Panc1 (cell line): ENCODE measurements at regions not wholly inside any gene's neighbourhood (a gene's known extent, or its start where the extent isn't known, plus 50 kb on each side); places are given as distances from the start of the nearest gene placed in this dataset.

Experiments used
- POLR2AphosphoS5 ChIP-seq: IDR thresholded peaks from 2 replicates; pipeline ENCODE4 v1.6.1; 2012; ENCODE audit warnings: mild to moderate bottlenecking, low read depth, low read length, moderate library complexity
- REST ChIP-seq, 2 experiments: IDR thresholded peaks; 2 replicates each; pipeline ENCODE4 v1.6.1; 2011 to 2012; ENCODE audit warnings: low read depth in 2 of 2, control low read depth in 1 of 2, low read length in 1 of 2, mild to moderate bottlenecking in 1 of 2, moderate library complexity in 1 of 2; ENCODE audit not compliant: insufficient read depth in 1 of 2
- SIN3A ChIP-seq: IDR thresholded peaks from 2 replicates; pipeline ENCODE4 v1.6.1; 2012; ENCODE audit warnings: low read depth, mild to moderate bottlenecking, low read length, moderate library complexity, borderline replicate concordance; ENCODE audit not compliant: insufficient read depth
- TF ChIP-seq, protein P1 (sequence below): fragments of 450-650 bp; IDR thresholded peaks from 2 replicates; pipeline ENCODE4 v1.5.1; 2017; ENCODE audit warnings: mild to moderate bottlenecking

DNA sequence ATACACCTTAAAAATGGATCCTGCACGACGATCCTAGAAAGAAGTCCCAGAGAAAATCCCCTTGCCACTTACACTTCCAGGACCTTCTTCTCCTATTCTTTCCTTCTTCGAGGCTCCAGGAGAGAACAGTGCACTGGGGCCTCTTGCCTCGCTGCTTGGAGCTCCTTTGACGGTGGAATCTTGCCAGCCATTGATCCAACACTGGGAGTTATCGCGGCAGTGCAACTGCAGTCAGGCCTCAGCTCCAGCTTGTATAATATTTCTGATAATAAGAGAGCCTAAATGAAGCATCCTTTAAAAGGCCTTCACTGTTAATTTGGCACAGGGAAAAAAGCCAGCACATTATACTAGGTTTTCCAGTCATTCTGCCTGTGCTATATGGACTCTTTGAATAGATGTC is 216.9 kb upstream of the PARD3B start:
- TF ChIP-seq, protein P1, sequence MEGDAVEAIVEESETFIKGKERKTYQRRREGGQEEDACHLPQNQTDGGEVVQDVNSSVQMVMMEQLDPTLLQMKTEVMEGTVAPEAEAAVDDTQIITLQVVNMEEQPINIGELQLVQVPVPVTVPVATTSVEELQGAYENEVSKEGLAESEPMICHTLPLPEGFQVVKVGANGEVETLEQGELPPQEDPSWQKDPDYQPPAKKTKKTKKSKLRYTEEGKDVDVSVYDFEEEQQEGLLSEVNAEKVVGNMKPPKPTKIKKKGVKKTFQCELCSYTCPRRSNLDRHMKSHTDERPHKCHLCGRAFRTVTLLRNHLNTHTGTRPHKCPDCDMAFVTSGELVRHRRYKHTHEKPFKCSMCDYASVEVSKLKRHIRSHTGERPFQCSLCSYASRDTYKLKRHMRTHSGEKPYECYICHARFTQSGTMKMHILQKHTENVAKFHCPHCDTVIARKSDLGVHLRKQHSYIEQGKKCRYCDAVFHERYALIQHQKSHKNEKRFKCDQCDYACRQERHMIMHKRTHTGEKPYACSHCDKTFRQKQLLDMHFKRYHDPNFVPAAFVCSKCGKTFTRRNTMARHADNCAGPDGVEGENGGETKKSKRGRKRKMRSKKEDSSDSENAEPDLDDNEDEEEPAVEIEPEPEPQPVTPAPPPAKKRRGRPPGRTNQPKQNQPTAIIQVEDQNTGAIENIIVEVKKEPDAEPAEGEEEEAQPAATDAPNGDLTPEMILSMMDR: no peak
- no peak for TF ChIP-seq REST (IDR thresholded peaks at IDR 0.05; ENCODE audit: insufficient read depth in 1 of 2, low read depth in 2 of 2, low read length in 1 of 2)
- no peak for TF ChIP-seq POLR2AphosphoS5
- no peak for TF ChIP-seq SIN3A
